ENCODE measurements at regions not wholly inside any gene's neighbourhood (a gene's known extent, or its start where the extent isn't known, plus 50 kb on each side); places are given as distances from the start of the nearest gene placed in this dataset.
"Not testable (repeated sequence)": the region's sequence is repeated elsewhere in the genome, so short reads cannot be mapped to it uniquely, and the experiment has no call there.

DNA sequence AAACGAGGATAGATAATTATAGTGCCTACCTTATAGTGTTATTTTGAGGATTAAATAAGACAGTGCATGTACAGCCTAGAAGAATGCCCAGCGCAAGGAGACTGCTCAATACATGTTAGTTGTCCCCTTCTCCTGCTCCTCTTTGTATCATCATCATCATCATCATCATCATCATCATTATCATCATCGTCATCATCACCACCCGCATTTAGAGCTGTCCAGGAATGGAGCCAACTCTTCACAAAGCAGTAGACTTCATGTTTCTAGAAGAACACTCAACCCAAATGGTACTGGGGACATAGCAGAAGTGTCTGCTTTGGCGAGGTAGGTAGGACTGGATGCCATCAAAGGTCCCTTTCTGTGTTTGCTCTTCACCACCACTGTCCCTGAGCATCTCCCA, 116.0 kb downstream of the TRIM43 start:
- TF ChIP-seq, protein P1, sequence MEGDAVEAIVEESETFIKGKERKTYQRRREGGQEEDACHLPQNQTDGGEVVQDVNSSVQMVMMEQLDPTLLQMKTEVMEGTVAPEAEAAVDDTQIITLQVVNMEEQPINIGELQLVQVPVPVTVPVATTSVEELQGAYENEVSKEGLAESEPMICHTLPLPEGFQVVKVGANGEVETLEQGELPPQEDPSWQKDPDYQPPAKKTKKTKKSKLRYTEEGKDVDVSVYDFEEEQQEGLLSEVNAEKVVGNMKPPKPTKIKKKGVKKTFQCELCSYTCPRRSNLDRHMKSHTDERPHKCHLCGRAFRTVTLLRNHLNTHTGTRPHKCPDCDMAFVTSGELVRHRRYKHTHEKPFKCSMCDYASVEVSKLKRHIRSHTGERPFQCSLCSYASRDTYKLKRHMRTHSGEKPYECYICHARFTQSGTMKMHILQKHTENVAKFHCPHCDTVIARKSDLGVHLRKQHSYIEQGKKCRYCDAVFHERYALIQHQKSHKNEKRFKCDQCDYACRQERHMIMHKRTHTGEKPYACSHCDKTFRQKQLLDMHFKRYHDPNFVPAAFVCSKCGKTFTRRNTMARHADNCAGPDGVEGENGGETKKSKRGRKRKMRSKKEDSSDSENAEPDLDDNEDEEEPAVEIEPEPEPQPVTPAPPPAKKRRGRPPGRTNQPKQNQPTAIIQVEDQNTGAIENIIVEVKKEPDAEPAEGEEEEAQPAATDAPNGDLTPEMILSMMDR (IDR thresholded peaks at IDR 0.05) = no peak
- Histone ChIP-seq H3K27ac (no peak overlapping the region), H3K9me3 (no peaks in the 10 kb centered on the region), H3K36me3 (ENCODE audit: insufficient read depth in 1 of 2, low read depth in 1 of 2) (no peaks in the 10 kb centered on the region), H3K4me1 (no peaks in the 10 kb centered on the region), H3K27me3 (ENCODE audit: insufficient read depth in 3 of 3, low read length in 2 of 3) (no peaks in the 10 kb centered on the region), H3K4me3 (no peak overlapping the region)
- WGBS, 3 donors = 91 to 92% (median 92%) methylated on average over 5 of the region's 5 CpGs
- intact Hi-C loops (cut with DNase I) = no loop called here
- ATAC-seq (no peak), DNase-seq (no peak)

DNA sequence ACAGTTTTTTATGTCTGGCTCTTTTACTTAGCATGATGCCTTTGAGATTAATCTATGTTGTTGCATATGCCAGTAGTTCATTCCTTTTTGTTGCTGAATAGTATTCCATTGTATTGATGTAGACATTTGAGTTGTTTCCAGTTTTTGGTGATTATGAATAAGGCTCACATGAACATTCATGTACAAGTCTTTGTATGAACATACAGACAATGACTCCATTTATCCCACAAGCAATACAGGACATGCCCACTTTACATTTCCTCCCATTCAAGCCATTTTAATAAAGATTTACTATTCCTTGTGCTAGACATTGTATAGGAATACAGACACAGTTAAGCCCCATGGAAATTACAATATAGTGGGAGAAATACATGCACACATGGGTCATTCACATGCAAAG, 118.0 kb downstream of the TRIM43 start:
- ATAC-seq = no peak

DNA sequence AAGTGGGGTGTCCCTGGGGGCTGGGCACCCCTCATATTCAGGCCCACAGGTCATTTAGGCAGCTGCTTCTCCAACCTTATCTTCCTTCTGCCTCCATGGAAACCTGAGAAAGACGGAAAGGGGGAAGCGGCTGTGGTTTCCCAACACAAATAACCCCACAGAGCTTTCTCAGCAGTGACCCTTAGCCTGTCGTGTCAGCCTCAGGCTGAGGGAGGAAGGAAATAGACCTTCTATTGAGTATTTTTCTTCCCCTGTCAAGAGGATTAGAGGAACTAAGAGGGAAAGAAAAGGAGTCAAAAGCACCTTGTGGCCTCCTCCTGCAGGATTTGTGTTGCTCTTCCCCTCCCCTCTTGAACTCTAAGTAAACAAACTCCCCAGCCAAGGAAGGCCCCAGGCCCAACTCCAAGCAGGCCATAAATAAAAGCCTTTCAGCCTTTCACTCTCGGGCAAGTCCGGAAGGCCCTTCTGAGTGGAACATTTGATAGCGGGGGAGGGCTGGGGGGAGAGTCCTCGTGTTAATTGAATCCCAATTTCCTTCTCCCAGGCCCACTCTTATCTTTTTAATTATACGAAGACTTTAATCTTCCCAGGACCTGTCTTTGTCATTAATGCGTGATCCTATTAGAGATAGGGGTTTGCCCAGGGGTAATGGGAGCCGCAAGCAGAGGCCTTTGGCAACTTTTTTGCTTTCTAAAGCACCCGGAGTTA, 121.8 kb downstream of the TRIM43 start:
- H3K36me3 ChIP-seq (ENCODE audit: insufficient read depth in 1 of 2, low read depth in 1 of 2); DNase-seq; H3K27ac ChIP-seq; ATAC-seq; intact Hi-C loops (cut with DNase I); H3K27me3 ChIP-seq (ENCODE audit: insufficient read depth in 3 of 3, low read length in 2 of 3); H3K4me3 ChIP-seq; H3K9me3 ChIP-seq; H3K4me1 ChIP-seq: not testable (repeated sequence)
- WGBS, 3 donors = 61 to 69% (median 61%) methylated on average over 11 of the region's 11 CpGs

More for the DNA sequence above, 118.0 kb downstream of the TRIM43 start:
- H3K4me1 ChIP-seq = no peaks in the 10 kb centered on the region
- no peak overlapping the region for H3K4me3 ChIP-seq
- no peak overlapping the region for H3K27ac ChIP-seq
- DNase-seq = no peak
- H3K36me3 ChIP-seq (ENCODE audit: insufficient read depth in 1 of 2, low read depth in 1 of 2) = no peaks in the 10 kb centered on the region
- TF ChIP-seq, protein P1 (IDR thresholded peaks at IDR 0.05) = no peak
- intact Hi-C loops (cut with DNase I) = no loop called here
- H3K9me3 ChIP-seq = no peaks in the 10 kb centered on the region
- H3K27me3 ChIP-seq (ENCODE audit: insufficient read depth in 3 of 3, low read length in 2 of 3) = no peaks in the 10 kb centered on the region

DNA sequence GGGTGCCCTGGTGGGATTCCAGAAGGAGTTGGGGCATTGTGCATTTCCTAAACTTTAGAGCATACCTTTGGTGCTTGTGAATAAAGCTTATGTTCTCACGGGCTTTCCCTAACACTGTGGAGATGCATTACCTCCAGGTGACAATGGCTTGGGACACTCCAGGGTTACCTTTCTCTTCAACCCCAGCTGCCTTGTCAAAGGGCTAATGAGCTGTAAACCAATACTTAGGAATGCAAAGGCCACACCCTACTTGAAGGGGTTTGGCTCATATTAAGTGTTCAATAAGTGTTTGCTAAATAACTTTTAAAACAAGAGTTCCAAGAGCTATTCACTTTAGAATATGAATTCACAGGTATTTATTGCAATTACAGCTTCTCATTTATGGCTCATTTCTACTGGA, 122.6 kb downstream of the TRIM43 start:
- intact Hi-C loops (cut with DNase I); H3K27me3 ChIP-seq (ENCODE audit: insufficient read depth in 3 of 3, low read length in 2 of 3); H3K27ac ChIP-seq; H3K4me3 ChIP-seq; ATAC-seq; H3K4me1 ChIP-seq; DNase-seq; H3K9me3 ChIP-seq; H3K36me3 ChIP-seq (ENCODE audit: insufficient read depth in 1 of 2, low read depth in 1 of 2): not testable (repeated sequence)
- 94 to 100% (median 96%) methylated on average over 1 of the region's 1 CpG for WGBS, 3 donors

DNA sequence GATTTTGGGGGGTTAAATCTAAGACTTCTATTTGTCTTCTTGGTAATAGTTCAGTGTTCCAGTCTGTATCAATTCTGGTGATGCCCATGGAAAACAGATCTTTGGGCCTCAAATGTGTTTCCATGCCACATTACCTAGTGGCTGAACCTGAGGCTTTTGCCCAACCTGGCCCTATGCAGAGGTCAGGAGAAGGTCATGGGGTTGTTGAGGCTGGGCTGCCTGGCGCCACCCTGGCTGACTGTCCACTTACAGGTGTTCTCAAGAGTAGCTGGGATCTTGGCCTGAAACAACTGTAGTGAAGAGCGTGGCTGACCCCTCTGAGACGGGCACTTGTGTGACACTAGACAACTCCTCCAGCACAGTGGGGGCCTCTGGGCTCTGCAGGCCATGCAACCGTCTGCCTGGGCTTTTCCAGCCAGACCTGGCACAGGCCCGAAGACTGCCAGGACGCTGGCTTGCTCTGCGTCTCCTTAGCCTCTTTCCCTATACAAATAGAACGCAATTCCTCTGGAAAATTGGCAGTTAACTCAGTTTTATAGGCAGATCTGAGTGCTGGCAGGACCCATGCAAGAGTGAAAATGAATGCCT, 127.8 kb downstream of the TRIM43 start:
- intact Hi-C loops (cut with DNase I) = no loop called here
- no peaks in the 10 kb centered on the region for H3K36me3 ChIP-seq (ENCODE audit: insufficient read depth in 1 of 2, low read depth in 1 of 2)
- ATAC-seq (no peak), DNase-seq (no peak)
- TF ChIP-seq, protein P1 (IDR thresholded peaks at IDR 0.05) = no peak
- no peak overlapping the region for H3K4me3 ChIP-seq
- 89 to 94% (median 91%) methylated on average over 8 of the region's 8 CpGs for WGBS, 3 donors
- H3K9me3 ChIP-seq = no peaks in the 10 kb centered on the region
- H3K27ac ChIP-seq = no peak overlapping the region
- no peaks in the 10 kb centered on the region for H3K27me3 ChIP-seq (ENCODE audit: insufficient read depth in 3 of 3, low read length in 2 of 3)
- no peaks in the 10 kb centered on the region for H3K4me1 ChIP-seq

Measured in psoas muscle (tissue), 7 donors.